ENCODE measurements at regions not wholly inside any gene's neighbourhood (a gene's known extent, or its start where the extent isn't known, plus 50 kb on each side); places are given as distances from the start of the nearest gene placed in this dataset.

GRCh38 chr10:120983721-120984120, 132.6 kb downstream of the WDR11 start:
- TF ChIP-seq CTCF (conservative IDR thresholded peaks at IDR 0.05; ENCODE audit: low read depth in 2 of 2) (no peak), REST (IDR thresholded peaks at IDR 0.05; ENCODE audit: unreplicated experiment) (no peak), EZH2phosphoT487 (IDR thresholded peaks at IDR 0.05; ENCODE audit: unreplicated experiment) (no peak), ETS1 (IDR thresholded peaks at IDR 0.05) (no peak), JUNB (IDR thresholded peaks at IDR 0.05; ENCODE audit: unreplicated experiment) (no peak), ZNF331 (CRISPR knock-in tag; IDR thresholded peaks at IDR 0.05; ENCODE audit: low read depth) (no peak), POLR2AphosphoS5 (IDR thresholded peaks at IDR 0.05; ENCODE audit: low read depth) (no peak), ZNF462 (CRISPR knock-in tag; IDR thresholded peaks at IDR 0.05) (no peak), NANOG (IDR thresholded peaks at IDR 0.05; ENCODE audit: borderline replicate concordance) (no peak), STAT1 (IDR thresholded peaks at IDR 0.05; ENCODE audit: unreplicated experiment) (no peak), EZH2 (IDR thresholded peaks at IDR 0.05; ENCODE audit: low read depth, unreplicated experiment) (no peak), ZNF114 (CRISPR knock-in tag; IDR thresholded peaks at IDR 0.05) (no peak), CREB1 (CRISPR knock-in tag; IDR thresholded peaks at IDR 0.05; ENCODE audit: low read depth) (no peak)
- Histone ChIP-seq H3K36me3 (ENCODE audit: insufficient read depth) (no peaks in the 10 kb centered on the region), H4K20me1 (replicated peaks; ENCODE audit: insufficient read depth) (no peaks in the 10 kb centered on the region), H3K27ac (ENCODE audit: low read depth) (no peak overlapping the region), H3K4me2 (no peak overlapping the region), H3F3A (replicated peaks; ENCODE audit: low read depth) (no peaks in the 10 kb centered on the region), H3K4me1 (ENCODE audit: insufficient read depth) (peaks cover 32% of the 10 kb centered on the region), H3K79me2 (replicated peaks; ENCODE audit: insufficient read depth) (no peaks in the 10 kb centered on the region), H3K4me3 (no peak overlapping the region), H2AFZ (no peak overlapping the region), H3K9me2 (ENCODE audit: insufficient read depth) (no peaks in the 10 kb centered on the region), H3K27me3 (ENCODE audit: insufficient read depth) (peaks cover 17% of the 10 kb centered on the region)
- Mint-ChIP-seq H3K27ac (no peak overlapping the region), H3K4me3 (no peak overlapping the region), H3K4me1 (peaks cover 38% of the 10 kb centered on the region), H3K36me3 (ENCODE audit: low read depth) (peaks cover 30% of the 10 kb centered on the region), H3K9me3 (peaks cover 41% of the 10 kb centered on the region), H3K27me3 (ENCODE audit: insufficient read depth, low read depth, poor library complexity) (peaks cover 28% of the 10 kb centered on the region)
- DNase-seq (ENCODE audit: low spot score) (no peak), ATAC-seq (no peak)

Data from GM23338 (cell line).